ENCODE measurements at regions not wholly inside any gene's neighbourhood (a gene's known extent, or its start where the extent isn't known, plus 50 kb on each side); places are given as distances from the start of the nearest gene placed in this dataset.

GRCh38 chr15:39312984-39313383 is 267.9 kb upstream of the THBS1 start:
- no peak for DNase-seq (ENCODE audit: low read depth)

DNA sequence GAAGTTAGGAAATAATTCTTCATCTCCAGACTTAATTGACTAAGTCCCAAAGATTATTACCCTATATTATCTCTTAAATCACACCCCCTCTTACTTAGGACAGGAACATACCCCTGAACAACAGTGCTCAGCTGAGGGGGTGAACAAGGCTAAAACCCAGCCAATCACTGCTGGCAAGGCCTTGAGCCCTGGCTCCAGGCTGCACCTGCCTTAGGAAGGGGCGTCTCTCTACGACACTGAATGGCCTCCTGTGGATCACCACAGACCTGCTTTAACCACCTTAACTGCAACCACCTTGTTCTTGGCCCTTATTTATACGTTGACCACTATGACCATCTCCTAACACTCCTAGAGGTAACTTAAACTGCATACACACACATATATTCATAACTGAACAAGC is 267.4 kb upstream of the THBS1 start:
- DNase-seq (ENCODE audit: low read depth) = no peak

GRCh38 chr15:39313881-39314280 is 267.0 kb upstream of the THBS1 start:
- no peak for DNase-seq (ENCODE audit: low read depth)

- no peak for DNase-seq (ENCODE audit: low read depth)
Observed at GRCh38 chr15:39315206-39315850, 265.6 kb upstream of the THBS1 start.

- DNase-seq (ENCODE audit: low read depth) = no peak
Observed at GRCh38 chr15:39317225-39317624, 263.7 kb upstream of the THBS1 start.

GRCh38 chr15:39318231-39318630 is 262.6 kb upstream of the THBS1 start:
- DNase-seq (ENCODE audit: low read depth) = no peak

GRCh38 chr15:39320355-39320754 is 260.5 kb upstream of the THBS1 start:
- DNase-seq (ENCODE audit: low read depth) = no peak

DNA sequence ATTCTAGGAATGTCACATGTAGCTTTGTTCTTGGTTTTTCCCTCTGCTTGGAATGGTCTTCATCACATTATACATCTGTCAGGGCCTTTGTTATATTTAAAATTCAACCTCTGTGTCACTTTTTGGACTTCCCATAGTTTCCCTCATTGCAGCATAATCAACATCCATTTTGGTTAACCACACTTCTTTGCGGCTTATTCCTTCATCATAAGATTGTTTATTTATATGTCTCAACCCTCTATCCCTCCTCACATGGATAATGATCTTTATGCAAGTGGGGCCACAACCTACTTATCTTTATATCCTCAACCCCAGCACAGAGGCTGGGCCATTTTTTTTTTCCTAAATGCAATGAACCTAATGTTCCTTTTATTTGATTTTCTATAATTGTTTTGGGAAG is 260.0 kb upstream of the THBS1 start:
- no peak for DNase-seq (ENCODE audit: low read depth)

- DNase-seq (ENCODE audit: low read depth) = no peak
Observed at GRCh38 chr15:39321977-39322376, 258.9 kb upstream of the THBS1 start.

DNA sequence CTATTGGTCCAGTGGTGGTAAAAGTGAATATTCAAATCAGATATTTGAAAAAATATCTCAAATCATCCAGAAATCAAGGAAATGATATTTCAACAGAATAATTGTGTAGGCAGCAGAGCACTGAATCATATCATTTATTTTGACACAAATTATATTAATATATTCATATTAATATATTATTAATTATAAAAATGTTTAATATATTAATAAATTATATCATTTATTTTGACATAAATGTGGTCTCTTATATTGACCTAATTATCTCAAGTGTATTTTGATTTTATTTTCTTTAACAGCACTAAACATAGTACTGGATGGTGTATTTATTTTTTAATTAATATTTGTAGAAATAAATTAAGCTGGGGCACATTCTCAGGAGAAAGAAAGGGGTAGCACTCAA is 257.7 kb upstream of the THBS1 start:
- DNase-seq (ENCODE audit: low read depth) = no peak

- no peak for DNase-seq (ENCODE audit: low read depth)
Observed at GRCh38 chr15:39323706-39324105, 257.2 kb upstream of the THBS1 start.

GRCh38 chr15:39326306-39326975 is 254.4 kb upstream of the THBS1 start:
- no peak for DNase-seq (ENCODE audit: low read depth)

- no peak for DNase-seq (ENCODE audit: low read depth)
Observed at GRCh38 chr15:39327005-39327730, 253.7 kb upstream of the THBS1 start.

GRCh38 chr15:39330061-39330460 is 250.8 kb upstream of the THBS1 start:
- no peak for DNase-seq (ENCODE audit: low read depth)

GRCh38 chr15:39331584-39331983 is 249.3 kb upstream of the THBS1 start:
- no peak for DNase-seq (ENCODE audit: low read depth)

DNA sequence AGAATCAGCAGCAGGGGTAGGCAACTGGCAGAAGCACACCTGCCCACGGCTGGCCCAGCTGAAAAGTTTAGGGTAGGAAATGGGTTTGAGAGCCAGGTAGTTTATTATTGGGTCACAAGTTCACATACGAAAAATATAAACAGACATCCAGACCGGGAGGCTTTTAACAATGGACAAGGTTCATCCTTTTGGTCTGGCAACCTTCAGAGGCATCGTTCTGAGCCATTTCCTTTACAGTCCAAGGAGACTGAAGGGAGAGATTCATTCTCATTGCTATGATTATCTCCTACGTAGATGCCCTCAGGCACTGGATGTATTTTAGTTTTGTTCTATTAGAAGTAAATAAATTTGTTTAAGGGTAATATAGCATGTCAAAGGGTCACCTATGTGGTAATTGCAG is 248.0 kb upstream of the THBS1 start:
- no peak for DNase-seq (ENCODE audit: low read depth)

DNA sequence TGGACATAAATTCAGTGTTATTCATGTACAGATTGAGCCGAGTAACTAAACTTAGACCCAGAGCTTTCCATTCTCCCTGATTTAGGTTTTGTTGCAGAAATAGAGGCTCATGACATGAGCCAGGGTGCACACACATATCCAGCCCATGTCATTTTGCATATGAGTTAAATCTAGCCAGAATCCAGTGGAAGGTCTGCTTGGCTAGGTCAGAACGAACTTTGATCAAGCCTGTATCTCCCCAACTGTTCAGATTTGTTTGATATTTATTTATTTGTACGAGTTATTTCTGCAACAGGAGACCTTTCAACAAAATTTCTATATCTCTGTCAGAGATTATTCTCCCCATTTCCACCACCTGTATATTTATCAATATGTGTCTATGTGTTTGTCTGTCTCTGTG is 247.5 kb upstream of the THBS1 start:
- DNase-seq (ENCODE audit: low read depth) = no peak

DNA sequence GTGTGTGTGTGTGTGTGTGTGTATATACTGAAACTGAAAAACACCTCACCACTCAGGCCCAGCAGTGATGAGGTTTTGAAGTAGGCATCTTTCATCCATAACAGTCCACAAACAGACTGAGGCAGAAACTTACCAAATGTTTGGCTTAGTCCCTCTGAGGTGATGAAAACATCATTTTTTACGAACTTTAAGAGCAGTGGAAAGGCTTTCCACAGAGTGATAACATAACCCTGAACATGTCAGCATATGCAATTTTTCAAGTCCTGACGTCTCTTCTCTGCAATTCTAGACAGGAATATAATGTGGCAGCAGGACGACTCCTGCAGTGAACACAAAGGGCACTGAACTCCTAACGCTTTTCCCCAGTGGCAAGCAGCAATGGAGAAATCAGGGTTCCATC is 247.0 kb upstream of the THBS1 start:
- no peak for DNase-seq (ENCODE audit: low read depth)

- no peak for DNase-seq (ENCODE audit: low read depth)
Observed at GRCh38 chr15:39336926-39337325, 244.0 kb upstream of the THBS1 start.

DNA sequence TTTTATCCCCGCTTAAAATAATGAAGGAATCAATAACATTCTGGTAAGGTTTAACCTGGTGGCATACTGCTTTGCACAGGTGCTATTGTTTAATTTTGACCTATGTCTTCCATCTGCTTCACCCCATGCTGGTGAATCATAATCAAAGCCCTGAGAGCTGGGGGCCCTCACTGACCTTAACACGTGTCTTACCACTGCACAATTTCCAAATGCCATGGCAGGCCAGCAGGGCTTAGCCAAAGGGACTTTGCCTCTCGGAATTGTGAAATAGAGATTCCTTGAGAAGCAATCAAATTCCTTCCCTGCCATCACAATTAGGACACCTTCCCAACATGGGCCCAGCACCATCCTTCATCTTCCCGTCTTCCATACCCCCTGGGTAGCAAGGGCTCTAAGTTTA is 242.6 kb upstream of the THBS1 start:
- DNase-seq (ENCODE audit: low read depth) = no peak

GRCh38 chr15:39340903-39341645 is 239.8 kb upstream of the THBS1 start:
- no peak for DNase-seq (ENCODE audit: low read depth)

- DNase-seq (ENCODE audit: low read depth) = no peak
Observed at GRCh38 chr15:39344662-39345141, 236.2 kb upstream of the THBS1 start.

GRCh38 chr15:39345176-39345575 is 235.7 kb upstream of the THBS1 start:
- DNase-seq (ENCODE audit: low read depth) = no peak
